SK-N-SH treated with all-trans-retinoic acid at 6 μM for 48 hours (cell line): ENCODE measurements at regions not wholly inside any gene's neighbourhood (a gene's known extent, or its start where the extent isn't known, plus 50 kb on each side); places are given as distances from the start of the nearest gene placed in this dataset.
"Not testable (repeated sequence)": the region's sequence is repeated elsewhere in the genome, so short reads cannot be mapped to it uniquely, and the experiment has no call there.

Experiments
- ARNTL ChIP-seq: fragments of 450-650 bp; formaldehyde crosslinking; IDR thresholded peaks from 2 replicates; pipeline ENCODE4 v1.5.0; 2020; ENCODE audit warnings: low read depth, mild to moderate bottlenecking, moderate library complexity, borderline replicate concordance
- CREB5 ChIP-seq: fragments of 250-450 bp; sonication (Bioruptor Pico); IDR thresholded peaks from 2 replicates; pipeline ENCODE4 v1.5.1; 2020; ENCODE audit warnings: low read depth, mild to moderate bottlenecking, moderate library complexity
- CSDC2 ChIP-seq: fragments of 250-450 bp; sonication (Bioruptor Pico); IDR thresholded peaks from 2 replicates; pipeline ENCODE4 v1.5.0; 2020; ENCODE audit warnings: mild to moderate bottlenecking, moderate library complexity
- CSRNP3 ChIP-seq: fragments of 250-450 bp; sonication (Bioruptor Pico); IDR thresholded peaks from 2 replicates; pipeline ENCODE4 v1.5.1; 2021; ENCODE audit warnings: mild to moderate bottlenecking, moderate library complexity
- ESRRG ChIP-seq: fragments of 250-450 bp; sonication (Bioruptor Pico); IDR thresholded peaks from 2 replicates; pipeline ENCODE4 v1.6.1; 2021; ENCODE audit warnings: mild to moderate bottlenecking
- GLIS3 ChIP-seq: fragments of 250-450 bp; sonication (Bioruptor Pico); IDR thresholded peaks from 2 replicates; pipeline ENCODE4 v1.5.0; 2020; ENCODE audit warnings: mild to moderate bottlenecking, moderate library complexity
- ISL1 ChIP-seq: fragments of 250-450 bp; sonication (Bioruptor Pico); IDR thresholded peaks from 2 replicates; pipeline ENCODE4 v2.1.2; 2022; ENCODE audit warnings: mild to moderate bottlenecking, moderate library complexity
- PATZ1 ChIP-seq: fragments of 250-450 bp; sonication (Bioruptor Pico); IDR thresholded peaks from 2 replicates; pipeline ENCODE4 v1.8.0; 2020; ENCODE audit warnings: mild to moderate bottlenecking, moderate library complexity, borderline replicate concordance
- RARB ChIP-seq: fragments of 250-450 bp; sonication (Bioruptor Pico); IDR thresholded peaks from 2 replicates; pipeline ENCODE4 v1.8.0; 2021; ENCODE audit warnings: mild to moderate bottlenecking, moderate library complexity
- TSHZ2 ChIP-seq: fragments of 250-450 bp; sonication (Bioruptor Pico); IDR thresholded peaks from 2 replicates; pipeline ENCODE4 v1.5.0; 2020; ENCODE audit warnings: mild to moderate bottlenecking, moderate library complexity
- ZFP3 ChIP-seq: fragments of 250-450 bp; sonication (Bioruptor Pico); IDR thresholded peaks from 2 replicates; pipeline ENCODE4 v1.5.0; 2020; ENCODE audit warnings: mild to moderate bottlenecking, moderate library complexity
- ZNF565 ChIP-seq: fragments of 450-650 bp; formaldehyde crosslinking; conservative IDR thresholded peaks from 2 replicates; pipeline ENCODE4 v1.5.0; 2020; ENCODE audit warnings: low read depth, mild to moderate bottlenecking, moderate library complexity

- not testable (repeated sequence) for TF ChIP-seq ZFP3 (CRISPR knock-in tag); ARNTL (CRISPR knock-in tag); ISL1 (CRISPR knock-in tag); CSRNP3 (CRISPR knock-in tag); TSHZ2; ZNF565; CSDC2 (CRISPR knock-in tag); ESRRG; RARB; PATZ1 (CRISPR knock-in tag); GLIS3; CREB5 (CRISPR knock-in tag)
These were observed 170.9 kb upstream of the ZBTB20 start for GRCh38 chr3:115317953-115318352.
